ENCODE measurements at regions not wholly inside any gene's neighbourhood (a gene's known extent, or its start where the extent isn't known, plus 50 kb on each side); places are given as distances from the start of the nearest gene placed in this dataset.
"Not testable (repeated sequence)": the region's sequence is repeated elsewhere in the genome, so short reads cannot be mapped to it uniquely, and the experiment has no call there.

- Histone ChIP-seq H3K27me3 (ENCODE audit: control insufficient read depth, insufficient read depth, low read length) (no peaks in the 10 kb centered on the region), H3K27ac (ENCODE audit: insufficient read depth, low read length, poor library complexity, severe bottlenecking) (no peak overlapping the region), H3K9me3 (ENCODE audit: control insufficient read depth in 2 of 2, low read length in 2 of 2) (no peaks in the 10 kb centered on the region), H3K4me3 (ENCODE audit: low read depth, low read length) (no peak overlapping the region), H3K36me3 (ENCODE audit: control insufficient read depth, insufficient read depth, low read length) (no peaks in the 10 kb centered on the region), H3K4me1 (ENCODE audit: control insufficient read depth, insufficient read depth, low read length, poor library complexity, severe bottlenecking) (no peaks in the 10 kb centered on the region)
- Mint-ChIP-seq H3K27ac (no peak overlapping the region), H3K27me3 (no peaks in the 10 kb centered on the region), H3K36me3 (no peaks in the 10 kb centered on the region), H3K4me1 (no peaks in the 10 kb centered on the region), H3K9me3 (peaks cover 0 to 1% (median 0%) of the 10 kb centered on the region in 7 donors), H3K4me3 (no peak overlapping the region)
- ATAC-seq (ENCODE audit: low read depth in 2 of 2) (no peak), DNase-seq (no peak)
Observed at GRCh38 chr6:18527836-18528743, 140.9 kb downstream of the RNF144B start.

GRCh38 chr6:18530201-18530600 is 143.1 kb downstream of the RNF144B start:
- H3K27ac ChIP-seq (ENCODE audit: insufficient read depth, low read length, poor library complexity, severe bottlenecking) = no peak overlapping the region
- H3K36me3 ChIP-seq (ENCODE audit: control insufficient read depth, insufficient read depth, low read length) = no peaks in the 10 kb centered on the region
- H3K27me3 ChIP-seq (ENCODE audit: control insufficient read depth, insufficient read depth, low read length) = no peaks in the 10 kb centered on the region
- Mint-ChIP-seq H3K4me3 (no peak overlapping the region), H3K9me3 (peaks cover 0 to 1% (median 0%) of the 10 kb centered on the region in 7 donors), H3K36me3 (no peaks in the 10 kb centered on the region), H3K27me3 (no peaks in the 10 kb centered on the region), H3K4me1 (no peaks in the 10 kb centered on the region), H3K27ac (no peak overlapping the region)
- H3K4me3 ChIP-seq (ENCODE audit: low read depth, low read length) = no peak overlapping the region
- DNase-seq = no peak
- no peaks in the 10 kb centered on the region for H3K4me1 ChIP-seq (ENCODE audit: control insufficient read depth, insufficient read depth, low read length, poor library complexity, severe bottlenecking)
- no peaks in the 10 kb centered on the region for H3K9me3 ChIP-seq (ENCODE audit: control insufficient read depth in 2 of 2, low read length in 2 of 2)
- ATAC-seq (ENCODE audit: low read depth in 2 of 2) = no peak

GRCh38 chr6:18532139-18532538 is 145.0 kb downstream of the RNF144B start:
- no peaks in the 10 kb centered on the region for H3K4me1 ChIP-seq (ENCODE audit: control insufficient read depth, insufficient read depth, low read length, poor library complexity, severe bottlenecking)
- H3K36me3 Mint-ChIP-seq = no peaks in the 10 kb centered on the region
- no peak for ATAC-seq (ENCODE audit: low read depth in 2 of 2)
- no peaks in the 10 kb centered on the region for H3K27me3 ChIP-seq (ENCODE audit: control insufficient read depth, insufficient read depth, low read length)
- H3K27ac Mint-ChIP-seq = no peak overlapping the region
- H3K9me3 Mint-ChIP-seq = peaks cover 0 to 1% (median 0%) of the 10 kb centered on the region in 7 donors
- DNase-seq = no peak
- H3K9me3 ChIP-seq (ENCODE audit: control insufficient read depth in 2 of 2, low read length in 2 of 2) = no peaks in the 10 kb centered on the region
- no peaks in the 10 kb centered on the region for H3K36me3 ChIP-seq (ENCODE audit: control insufficient read depth, insufficient read depth, low read length)
- no peaks in the 10 kb centered on the region for H3K4me1 Mint-ChIP-seq
- no peak overlapping the region for H3K27ac ChIP-seq (ENCODE audit: insufficient read depth, low read length, poor library complexity, severe bottlenecking)
- H3K27me3 Mint-ChIP-seq = no peaks in the 10 kb centered on the region
- no peak overlapping the region for H3K4me3 Mint-ChIP-seq
- no peak overlapping the region for H3K4me3 ChIP-seq (ENCODE audit: low read depth, low read length)

GRCh38 chr6:18533793-18534192 is 146.6 kb downstream of the RNF144B start:
- no peaks in the 10 kb centered on the region for H3K27me3 ChIP-seq (ENCODE audit: control insufficient read depth, insufficient read depth, low read length)
- no peaks in the 10 kb centered on the region for H3K27me3 Mint-ChIP-seq
- no peak for DNase-seq
- H3K27ac Mint-ChIP-seq = no peak overlapping the region
- no peak overlapping the region for H3K4me3 Mint-ChIP-seq
- H3K9me3 Mint-ChIP-seq = peaks cover 0 to 1% (median 0%) of the 10 kb centered on the region in 7 donors
- H3K4me3 ChIP-seq (ENCODE audit: low read depth, low read length) = no peak overlapping the region
- H3K36me3 Mint-ChIP-seq = no peaks in the 10 kb centered on the region
- no peak overlapping the region for H3K27ac ChIP-seq (ENCODE audit: insufficient read depth, low read length, poor library complexity, severe bottlenecking)
- H3K4me1 Mint-ChIP-seq = no peaks in the 10 kb centered on the region
- ATAC-seq (ENCODE audit: low read depth in 2 of 2) = no peak
- no peaks in the 10 kb centered on the region for H3K9me3 ChIP-seq (ENCODE audit: control insufficient read depth in 2 of 2, low read length in 2 of 2)
- no peaks in the 10 kb centered on the region for H3K36me3 ChIP-seq (ENCODE audit: control insufficient read depth, insufficient read depth, low read length)
- H3K4me1 ChIP-seq (ENCODE audit: control insufficient read depth, insufficient read depth, low read length, poor library complexity, severe bottlenecking) = no peaks in the 10 kb centered on the region

GRCh38 chr6:18536591-18537055 is 149.5 kb downstream of the RNF144B start:
- Histone ChIP-seq H3K27me3 (ENCODE audit: control insufficient read depth, insufficient read depth, low read length) (no peaks in the 10 kb centered on the region), H3K27ac (ENCODE audit: insufficient read depth, low read length, poor library complexity, severe bottlenecking) (no peak overlapping the region), H3K9me3 (ENCODE audit: control insufficient read depth in 2 of 2, low read length in 2 of 2) (no peaks in the 10 kb centered on the region), H3K36me3 (ENCODE audit: control insufficient read depth, insufficient read depth, low read length) (no peaks in the 10 kb centered on the region), H3K4me3 (ENCODE audit: low read depth, low read length) (no peak overlapping the region), H3K4me1 (ENCODE audit: control insufficient read depth, insufficient read depth, low read length, poor library complexity, severe bottlenecking) (no peaks in the 10 kb centered on the region)
- no peaks in the 10 kb centered on the region for H3K4me1 Mint-ChIP-seq
- H3K36me3 Mint-ChIP-seq = no peaks in the 10 kb centered on the region
- ATAC-seq (ENCODE audit: low read depth in 2 of 2) (no peak), DNase-seq (no peak)
- no peak overlapping the region for H3K27ac Mint-ChIP-seq
- H3K27me3 Mint-ChIP-seq = peaks cover 7% of the 10 kb centered on the region
- no peak overlapping the region for H3K4me3 Mint-ChIP-seq
- peaks cover 0 to 3% (median 0%) of the 10 kb centered on the region in 7 donors for H3K9me3 Mint-ChIP-seq

- Mint-ChIP-seq H3K36me3 (no peaks in the 10 kb centered on the region), H3K27me3 (peaks cover 7% of the 10 kb centered on the region), H3K9me3 (peaks cover 0 to 2% (median 2%) of the 10 kb centered on the region in 7 donors), H3K4me3 (no peak overlapping the region), H3K4me1 (no peaks in the 10 kb centered on the region), H3K27ac (no peak overlapping the region)
- Histone ChIP-seq H3K27ac (ENCODE audit: insufficient read depth, low read length, poor library complexity, severe bottlenecking) (no peak overlapping the region), H3K4me1 (ENCODE audit: control insufficient read depth, insufficient read depth, low read length, poor library complexity, severe bottlenecking) (no peaks in the 10 kb centered on the region), H3K27me3 (ENCODE audit: control insufficient read depth, insufficient read depth, low read length) (no peaks in the 10 kb centered on the region), H3K9me3 (ENCODE audit: control insufficient read depth in 2 of 2, low read length in 2 of 2) (no peaks in the 10 kb centered on the region), H3K4me3 (ENCODE audit: low read depth, low read length) (no peak overlapping the region), H3K36me3 (ENCODE audit: control insufficient read depth, insufficient read depth, low read length) (no peaks in the 10 kb centered on the region)
- DNase-seq (no peak), ATAC-seq (ENCODE audit: low read depth in 2 of 2) (no peak)
Observed at GRCh38 chr6:18538315-18538714, 151.2 kb downstream of the RNF144B start.

GRCh38 chr6:18543051-18543450 is 155.9 kb downstream of the RNF144B start:
- H3K36me3 ChIP-seq (ENCODE audit: control insufficient read depth, insufficient read depth, low read length) = no peaks in the 10 kb centered on the region
- H3K4me1 Mint-ChIP-seq = no peaks in the 10 kb centered on the region
- no peak for DNase-seq
- H3K9me3 Mint-ChIP-seq = peaks cover 0 to 29% (median 4%) of the 10 kb centered on the region in 7 donors
- no peak overlapping the region for H3K27ac Mint-ChIP-seq
- no peak overlapping the region for H3K27ac ChIP-seq (ENCODE audit: insufficient read depth, low read length, poor library complexity, severe bottlenecking)
- H3K4me3 Mint-ChIP-seq = no peak overlapping the region
- H3K36me3 Mint-ChIP-seq = no peaks in the 10 kb centered on the region
- no peak for ATAC-seq (ENCODE audit: low read depth in 2 of 2)
- H3K27me3 Mint-ChIP-seq = peaks cover 7% of the 10 kb centered on the region
- no peaks in the 10 kb centered on the region for H3K4me1 ChIP-seq (ENCODE audit: control insufficient read depth, insufficient read depth, low read length, poor library complexity, severe bottlenecking)
- peaks cover 5% of the 10 kb centered on the region in 2 experiments for H3K9me3 ChIP-seq (ENCODE audit: control insufficient read depth in 2 of 2, low read length in 2 of 2)
- no peaks in the 10 kb centered on the region for H3K27me3 ChIP-seq (ENCODE audit: control insufficient read depth, insufficient read depth, low read length)
- H3K4me3 ChIP-seq (ENCODE audit: low read depth, low read length) = no peak overlapping the region

- not testable (repeated sequence) for H3K4me1 Mint-ChIP-seq; DNase-seq; H3K27me3 Mint-ChIP-seq; H3K27ac Mint-ChIP-seq; H3K36me3 ChIP-seq (ENCODE audit: control insufficient read depth, insufficient read depth, low read length); H3K4me3 ChIP-seq (ENCODE audit: low read depth, low read length); H3K4me3 Mint-ChIP-seq; ATAC-seq (ENCODE audit: low read depth in 2 of 2); H3K36me3 Mint-ChIP-seq; H3K4me1 ChIP-seq (ENCODE audit: control insufficient read depth, insufficient read depth, low read length, poor library complexity, severe bottlenecking); H3K27ac ChIP-seq (ENCODE audit: insufficient read depth, low read length, poor library complexity, severe bottlenecking); H3K27me3 ChIP-seq (ENCODE audit: control insufficient read depth, insufficient read depth, low read length); H3K9me3 ChIP-seq (ENCODE audit: control insufficient read depth in 2 of 2, low read length in 2 of 2)
- H3K9me3 Mint-ChIP-seq = peaks cover 0 to 29% (median 2%) of the 10 kb centered on the region in 7 donors
Observed at GRCh38 chr6:18545142-18545541, 158.0 kb downstream of the RNF144B start.

All from CD4-positive, CD25-positive, alpha-beta regulatory T cell (primary cell).